Activated CD4-positive, alpha-beta memory T cell treated with anti-CD3 and anti-CD28 coated beads for 36 hours (primary cell): ENCODE measurements at regions not wholly inside any gene's neighbourhood (a gene's known extent, or its start where the extent isn't known, plus 50 kb on each side); places are given as distances from the start of the nearest gene placed in this dataset.

Experiments used
- CTCF ChIA-PET: fragments of 350-600 bp; sonication (Branson Sonifier 250); formaldehyde crosslinking; loops from one replicate; lab custom pipeline; 2021; ENCODE audit warnings: antibody characterized with exemption, inconsistent platforms; lab: Charles Lee
- POLR2A ChIA-PET: fragments of 350-600 bp; sonication (Branson Sonifier 250); formaldehyde crosslinking; loops from one replicate; lab custom pipeline; 2021; ENCODE audit warnings: antibody characterized with exemption; lab: Charles Lee
- DNase-seq: peaks from one replicate; pipeline ENCODE4 v3.0.0-alpha.2; 2020
- H3K27ac Mint-ChIP-seq: one replicate; pipeline ENCODE4 v1.8.0; 2021; ENCODE audit warnings: mixed read lengths
- H3K27me3 Mint-ChIP-seq: one replicate; pipeline ENCODE4 v1.8.0; 2021; ENCODE audit warnings: mixed read lengths
- H3K36me3 Mint-ChIP-seq: one replicate; pipeline ENCODE4 v1.8.0; 2021; ENCODE audit warnings: mixed read lengths
- H3K4me1 Mint-ChIP-seq: one replicate; pipeline ENCODE4 v1.8.0; 2021; ENCODE audit warnings: low read depth, mixed read lengths
- H3K4me3 Mint-ChIP-seq: one replicate; pipeline ENCODE4 v1.8.0; 2021; ENCODE audit warnings: mild to moderate bottlenecking, mixed read lengths
- H3K9me3 Mint-ChIP-seq: one replicate; pipeline ENCODE4 v1.8.0; 2021; ENCODE audit warnings: mixed read lengths
- intact Hi-C: fragments of 100-400 bp; cut with micrococcal nuclease; formaldehyde crosslinking; loops from one replicate; pipeline ENCODE4 v1.15.1; 2023

DNA sequence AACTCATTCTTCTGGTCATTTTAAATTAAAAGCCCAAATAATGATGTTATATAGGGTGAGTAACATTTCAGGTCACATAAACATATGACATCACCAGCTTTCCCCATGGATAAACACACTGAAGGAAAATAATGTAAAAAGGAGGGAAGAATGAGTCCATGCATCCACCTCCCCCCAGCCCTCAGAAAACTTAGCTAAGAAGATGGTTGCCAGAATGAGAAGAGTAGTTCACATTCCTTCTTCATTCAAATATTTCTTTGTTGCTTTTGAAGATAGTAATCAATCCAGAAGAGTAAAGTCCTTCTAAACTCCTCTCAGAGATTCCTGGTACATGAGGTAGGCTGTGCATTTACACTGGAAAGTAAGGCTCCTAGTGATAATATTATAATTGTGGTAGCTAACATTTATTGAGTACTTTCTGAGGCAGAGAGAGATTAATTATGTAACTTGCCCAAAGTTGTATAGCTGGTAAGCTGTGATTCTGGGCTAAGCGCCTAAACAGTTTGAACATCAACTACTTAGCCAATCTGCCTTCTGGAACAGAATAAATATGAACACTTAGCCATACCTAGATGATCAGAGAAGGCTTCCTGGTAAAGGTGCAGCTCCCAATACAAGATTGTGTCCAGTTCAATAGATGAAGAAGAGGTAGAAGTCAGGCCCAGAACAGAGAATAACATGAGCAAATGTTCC lies 256.7 kb upstream of the FN1 start:
- POLR2A ChIA-PET = no interaction called here
- H3K27me3 Mint-ChIP-seq = no peaks in the 10 kb centered on the region
- no peak for DNase-seq
- H3K9me3 Mint-ChIP-seq = no peaks in the 10 kb centered on the region
- no peaks in the 10 kb centered on the region for H3K4me1 Mint-ChIP-seq
- CTCF ChIA-PET = no interaction called here
- no peaks in the 10 kb centered on the region for H3K36me3 Mint-ChIP-seq
- no peak overlapping the region for H3K27ac Mint-ChIP-seq
- H3K4me3 Mint-ChIP-seq = no peak overlapping the region
- intact Hi-C loops = no loop called here

DNA sequence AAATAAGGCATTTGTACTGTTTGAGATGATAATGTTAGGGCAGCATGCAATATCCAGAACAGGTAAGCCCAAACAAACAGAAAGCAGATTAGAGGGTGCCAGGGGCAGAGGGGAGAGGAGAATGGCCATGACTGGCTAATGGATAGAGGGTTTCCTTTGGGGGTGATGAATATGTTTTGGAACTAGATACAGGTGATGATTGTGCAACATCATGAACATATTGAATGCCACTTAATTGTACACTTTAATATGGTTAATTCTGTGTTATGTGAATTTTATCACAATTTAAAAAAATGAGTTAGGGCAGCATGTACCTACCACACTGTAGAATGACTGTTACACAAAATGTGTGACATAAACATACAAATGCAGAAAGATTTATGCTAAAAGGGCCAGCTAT lies 255.5 kb upstream of the FN1 start:
- POLR2A ChIA-PET = no interaction called here
- H3K9me3 Mint-ChIP-seq = no peaks in the 10 kb centered on the region
- no peak for DNase-seq
- H3K4me3 Mint-ChIP-seq = no peak overlapping the region
- no peaks in the 10 kb centered on the region for H3K27me3 Mint-ChIP-seq
- intact Hi-C loops = no loop called here
- no peaks in the 10 kb centered on the region for H3K4me1 Mint-ChIP-seq
- H3K36me3 Mint-ChIP-seq = no peaks in the 10 kb centered on the region
- CTCF ChIA-PET = no interaction called here
- no peak overlapping the region for H3K27ac Mint-ChIP-seq

DNA sequence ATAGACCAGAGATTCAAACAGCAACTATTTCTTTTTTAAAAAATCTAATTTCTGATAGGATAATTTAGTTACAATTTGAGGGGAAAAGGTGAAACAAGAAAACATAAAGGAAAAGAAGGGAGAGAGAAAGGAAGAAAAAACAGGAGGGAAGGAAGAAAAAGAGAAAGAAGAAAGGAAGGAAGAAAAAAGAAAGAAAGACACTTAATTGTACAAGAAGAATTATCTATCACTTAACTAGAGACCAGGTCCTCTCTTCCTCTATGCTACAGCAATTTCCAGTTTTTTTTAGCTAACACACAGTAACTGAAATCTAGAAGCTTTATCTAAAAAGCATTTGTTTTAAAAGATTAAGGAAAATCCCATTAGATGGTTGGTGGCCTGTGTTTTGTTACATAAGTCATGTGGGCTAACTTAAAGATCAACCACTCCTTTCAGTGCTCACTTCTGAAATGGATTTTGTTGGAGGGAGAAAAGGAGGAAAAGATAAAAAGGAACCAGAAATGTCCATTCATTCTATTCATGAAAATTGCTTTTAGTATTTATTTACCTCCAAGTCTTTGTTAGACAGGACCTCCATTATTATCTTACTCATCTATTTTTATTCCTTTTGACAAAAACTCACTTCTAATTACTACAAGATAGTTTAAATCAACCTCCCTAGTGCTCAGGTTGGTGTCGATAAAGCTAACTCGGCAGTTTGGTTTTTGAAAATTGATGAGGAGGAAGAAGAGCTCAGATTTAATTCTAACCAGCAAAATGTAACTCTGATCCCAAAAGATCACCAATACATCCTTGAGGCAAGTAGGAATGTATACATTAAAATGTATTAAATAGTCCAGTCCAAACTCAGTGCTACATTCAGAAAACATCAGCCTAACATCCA lies 251.5 kb upstream of the FN1 start:
- H3K4me1 Mint-ChIP-seq = peaks cover 6% of the 10 kb centered on the region
- peaks cover 2% of the 10 kb centered on the region for H3K9me3 Mint-ChIP-seq
- H3K27ac Mint-ChIP-seq = no peak overlapping the region
- intact Hi-C loops = no loop called here
- ChIA-PET CTCF (no interaction called here), POLR2A (no interaction called here)
- no peaks in the 10 kb centered on the region for H3K27me3 Mint-ChIP-seq
- no peak overlapping the region for H3K4me3 Mint-ChIP-seq
- DNase-seq = no peak
- H3K36me3 Mint-ChIP-seq = no peaks in the 10 kb centered on the region

DNA sequence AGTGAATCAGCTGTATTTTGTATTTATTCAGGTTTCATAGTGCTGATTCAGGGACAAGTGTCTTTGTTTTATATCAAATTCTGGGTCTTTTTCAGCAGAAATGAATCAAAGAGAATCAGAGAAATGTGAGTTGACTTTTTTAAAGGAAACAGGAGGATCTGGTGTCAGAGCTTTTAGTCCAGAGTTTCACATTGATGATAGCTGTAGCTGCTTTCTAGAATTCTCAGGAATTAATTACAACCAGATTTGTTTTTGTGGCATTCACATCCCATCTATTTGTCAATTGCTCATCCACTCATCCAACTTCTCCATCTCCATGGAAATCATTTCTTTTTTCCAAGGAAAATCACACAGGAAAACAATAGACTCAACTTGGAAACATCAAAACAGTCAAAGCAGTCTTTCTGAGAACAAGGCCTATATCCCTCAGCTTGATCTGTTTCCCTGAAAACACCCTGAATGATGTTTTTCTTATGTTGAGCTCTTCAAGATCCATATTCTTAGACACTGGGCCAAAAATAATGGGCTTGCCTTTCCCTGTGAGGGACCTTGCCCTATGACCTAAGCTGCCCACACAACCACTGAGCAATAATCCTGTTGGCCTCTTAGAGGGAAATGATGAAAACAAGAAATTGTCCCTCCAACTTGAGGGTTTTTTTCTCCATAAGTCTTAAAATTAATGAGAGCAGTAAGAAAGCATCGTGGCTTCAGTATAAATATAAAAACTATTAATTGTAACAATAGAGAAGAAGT lies 249.5 kb upstream of the FN1 start:
- Mint-ChIP-seq H3K4me3 (no peak overlapping the region), H3K27ac (no peak overlapping the region), H3K4me1 (peaks cover 20% of the 10 kb centered on the region), H3K9me3 (peaks cover 2% of the 10 kb centered on the region), H3K36me3 (no peaks in the 10 kb centered on the region), H3K27me3 (no peaks in the 10 kb centered on the region)
- CTCF ChIA-PET = no interaction called here
- POLR2A ChIA-PET = no interaction called here
- no peak for DNase-seq
- intact Hi-C loops = no loop called here

DNA sequence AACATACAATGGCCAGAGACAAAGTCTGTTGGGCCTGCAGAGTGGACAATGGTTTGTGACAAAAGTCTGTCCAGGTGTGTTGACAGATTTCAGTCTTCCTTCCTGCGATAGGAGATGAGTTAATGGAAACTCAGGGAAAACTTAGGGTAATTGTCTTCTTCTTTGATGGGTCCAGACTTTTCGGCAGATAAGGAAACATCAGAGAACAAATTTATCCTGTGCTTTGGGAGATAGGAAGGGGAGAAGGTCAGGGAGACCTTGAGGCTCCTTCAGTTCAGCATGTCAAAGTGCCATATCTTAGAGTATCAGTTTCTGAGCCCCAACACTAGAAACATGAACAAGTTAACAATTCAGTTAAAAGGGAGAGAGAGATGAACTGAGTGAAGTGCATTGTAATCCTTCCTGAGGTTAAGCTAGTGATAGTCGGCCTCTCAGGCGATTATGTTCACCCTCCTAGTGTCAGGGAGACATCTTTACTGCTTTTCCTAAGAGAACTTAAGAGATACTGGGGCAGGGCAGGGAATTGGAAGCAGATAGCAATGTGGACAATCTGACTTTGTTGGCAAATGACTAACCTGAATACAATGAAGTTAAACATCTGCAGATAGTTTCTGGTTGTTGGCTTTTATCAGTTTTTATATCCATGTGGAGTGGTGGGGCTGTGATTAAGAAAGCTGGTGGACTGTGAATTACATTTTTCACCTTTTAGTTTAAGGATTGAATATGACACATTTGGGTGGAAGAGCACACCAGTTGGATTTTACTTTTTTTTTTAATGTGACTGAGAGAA lies 248.8 kb upstream of the FN1 start:
- no peak overlapping the region for H3K27ac Mint-ChIP-seq
- POLR2A ChIA-PET = no interaction called here
- DNase-seq = no peak
- intact Hi-C loops = no loop called here
- no peaks in the 10 kb centered on the region for H3K36me3 Mint-ChIP-seq
- H3K4me3 Mint-ChIP-seq = no peak overlapping the region
- peaks cover 2% of the 10 kb centered on the region for H3K9me3 Mint-ChIP-seq
- peaks cover 20% of the 10 kb centered on the region for H3K4me1 Mint-ChIP-seq
- CTCF ChIA-PET = no interaction called here
- H3K27me3 Mint-ChIP-seq = no peaks in the 10 kb centered on the region

DNA sequence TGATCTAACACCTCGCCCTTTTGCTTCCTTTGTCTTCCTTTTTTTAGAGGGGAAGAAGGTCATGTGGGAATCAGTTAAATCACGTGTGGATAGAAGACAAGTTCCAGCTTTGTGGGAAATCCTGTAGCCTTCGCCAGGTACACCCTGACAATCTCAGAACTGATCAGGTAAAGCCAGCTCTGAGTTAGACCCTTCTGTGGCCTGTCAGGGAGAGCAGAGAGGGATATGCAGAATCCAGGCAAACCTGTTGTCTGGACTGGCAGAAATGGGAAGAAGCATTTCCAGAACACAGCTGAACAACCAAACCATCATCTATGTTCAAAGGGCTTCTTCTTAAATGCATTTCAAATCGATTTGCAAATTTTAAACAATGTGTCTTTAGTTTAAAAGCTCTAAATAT lies 247.4 kb upstream of the FN1 start:
- H3K4me3 Mint-ChIP-seq = no peak overlapping the region
- no peak for DNase-seq
- H3K9me3 Mint-ChIP-seq = peaks cover 2% of the 10 kb centered on the region
- POLR2A ChIA-PET = no interaction called here
- no peak overlapping the region for H3K27ac Mint-ChIP-seq
- intact Hi-C loops = no loop called here
- H3K4me1 Mint-ChIP-seq = peaks cover 20% of the 10 kb centered on the region
- no peaks in the 10 kb centered on the region for H3K27me3 Mint-ChIP-seq
- CTCF ChIA-PET = no interaction called here
- H3K36me3 Mint-ChIP-seq = no peaks in the 10 kb centered on the region

DNA sequence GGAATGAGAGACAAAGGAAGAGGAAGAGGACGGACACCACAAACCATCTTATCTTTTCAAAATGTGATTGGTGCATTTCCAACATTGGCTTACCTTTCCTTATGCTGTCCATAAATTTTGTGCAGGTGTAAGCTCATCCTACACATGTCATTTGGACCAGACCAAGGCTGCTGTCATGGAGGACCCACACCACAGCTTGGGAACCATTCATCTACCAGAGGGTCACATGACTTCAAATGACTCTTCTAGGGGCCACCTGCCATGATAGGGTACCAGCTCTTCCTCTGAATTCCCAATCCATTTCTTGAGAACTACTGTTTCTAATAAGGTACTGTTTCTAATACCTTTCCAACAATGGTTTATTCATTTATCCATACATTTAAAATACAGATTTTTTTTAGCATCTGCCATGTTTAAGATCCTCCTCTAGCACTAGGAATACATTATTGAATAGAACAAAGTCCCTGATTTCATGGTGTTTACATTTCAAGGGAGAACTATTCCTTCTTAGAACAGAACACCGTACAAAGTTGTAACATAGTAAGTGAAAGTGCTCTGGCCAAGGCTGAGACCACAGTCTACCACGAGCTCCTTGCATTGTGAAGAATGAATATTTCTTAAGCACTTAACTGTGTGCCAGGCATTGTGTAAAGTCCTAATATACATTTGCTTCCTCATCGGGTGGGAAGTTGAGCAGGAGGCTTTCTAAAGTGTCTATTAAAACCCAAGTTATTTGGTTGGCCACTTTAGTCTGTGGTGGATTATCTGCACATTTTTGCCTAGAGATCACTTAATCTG lies 246.1 kb upstream of the FN1 start:
- CTCF ChIA-PET = no interaction called here
- intact Hi-C loops = loop anchor here (1.0 kb wide), 2 partner anchors 17 to 64 kb away; no protein-coding TSS in a partner anchor
- H3K27ac Mint-ChIP-seq = no peak overlapping the region

DNA sequence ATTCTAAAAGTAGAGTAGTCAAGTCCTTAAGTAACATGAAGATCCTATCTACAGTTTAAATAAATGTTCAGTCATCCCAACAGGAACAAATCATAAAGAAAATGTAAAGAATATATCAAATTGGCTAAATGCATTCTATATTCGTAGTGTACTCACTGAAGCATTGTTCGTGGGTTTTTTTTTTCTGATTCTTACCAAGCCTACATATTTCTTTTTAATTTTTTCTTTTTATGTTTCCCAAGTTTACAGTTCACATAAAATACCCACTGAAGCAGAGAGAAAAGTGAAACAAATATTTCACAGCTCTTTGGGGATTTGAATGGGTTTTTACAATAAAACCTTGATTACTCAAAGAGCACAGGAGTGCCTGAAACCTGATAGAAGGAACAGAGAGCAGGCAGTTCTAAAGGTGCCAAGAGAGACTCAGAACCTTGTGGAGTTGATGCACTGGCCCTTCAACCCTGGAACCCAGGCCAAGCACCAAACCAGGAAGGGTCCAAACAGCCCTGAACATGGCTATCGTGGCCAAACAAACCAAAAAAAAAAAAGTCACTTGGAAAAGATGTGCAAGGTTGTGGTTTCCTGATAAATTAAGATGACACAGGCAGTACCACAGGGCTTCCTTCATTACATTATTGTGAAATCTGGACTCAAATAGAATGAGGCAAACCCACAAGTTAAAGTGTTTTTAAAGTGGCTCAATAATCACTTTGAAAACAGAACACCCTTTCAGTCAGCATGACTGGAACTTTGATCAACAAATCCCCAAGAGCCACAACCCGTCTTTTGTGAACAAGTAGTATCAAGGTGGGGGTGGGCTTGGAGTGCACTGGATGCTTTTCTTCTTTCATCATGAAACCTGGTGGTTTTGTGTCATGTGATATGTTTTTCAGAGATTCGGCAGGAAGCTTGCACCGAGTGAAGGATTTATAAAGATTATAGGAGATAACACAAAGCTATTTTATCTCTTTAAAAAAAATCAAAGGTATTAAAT lies 245.0 kb upstream of the FN1 start:
- POLR2A ChIA-PET = no interaction called here
- intact Hi-C loops = loop anchor here (1.0 kb wide), 2 partner anchors 16 to 65 kb away; no protein-coding TSS in a partner anchor
- no peaks in the 10 kb centered on the region for H3K36me3 Mint-ChIP-seq
- H3K27ac Mint-ChIP-seq = peak overlapping the region; percentile 74
- CTCF ChIA-PET = no interaction called here
- no peak overlapping the region for H3K4me3 Mint-ChIP-seq
- DNase-seq = peak; percentile 51
- H3K9me3 Mint-ChIP-seq = peaks cover 2% of the 10 kb centered on the region
- no peaks in the 10 kb centered on the region for H3K27me3 Mint-ChIP-seq
- peaks cover 20% of the 10 kb centered on the region for H3K4me1 Mint-ChIP-seq

More for the DNA sequence above, 246.1 kb upstream of the FN1 start:
- Mint-ChIP-seq H3K27me3 (no peaks in the 10 kb centered on the region), H3K36me3 (no peaks in the 10 kb centered on the region), H3K4me3 (peak overlapping the region; percentile 14), H3K9me3 (peaks cover 2% of the 10 kb centered on the region), H3K4me1 (peaks cover 20% of the 10 kb centered on the region)
- no peak for DNase-seq
- POLR2A ChIA-PET = no interaction called here

DNA sequence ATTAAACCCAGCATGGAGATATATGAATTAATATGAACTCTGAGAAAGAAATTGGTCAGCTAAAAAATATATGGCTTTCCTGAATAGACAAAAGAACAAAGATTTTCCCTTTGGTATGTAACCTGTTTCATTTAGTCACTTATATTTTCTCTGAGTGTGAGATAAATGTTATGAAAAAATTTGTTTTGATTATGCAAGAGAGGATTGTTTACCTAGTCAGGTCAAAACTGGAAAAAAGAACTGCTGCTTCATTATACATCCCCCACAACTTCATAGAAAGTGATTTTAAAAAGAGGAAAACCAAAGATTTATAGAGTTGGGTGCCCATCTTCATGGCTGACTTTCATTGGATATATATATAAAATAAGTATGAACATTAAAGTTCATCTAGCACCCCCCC lies 242.2 kb upstream of the FN1 start:
- ChIA-PET CTCF (no interaction called here), POLR2A (no interaction called here)
- DNase-seq = no peak
- no peaks in the 10 kb centered on the region for H3K27me3 Mint-ChIP-seq
- H3K36me3 Mint-ChIP-seq = no peaks in the 10 kb centered on the region
- H3K27ac Mint-ChIP-seq = no peak overlapping the region
- H3K9me3 Mint-ChIP-seq = no peaks in the 10 kb centered on the region
- no peak overlapping the region for H3K4me3 Mint-ChIP-seq
- H3K4me1 Mint-ChIP-seq = peaks cover 15% of the 10 kb centered on the region
- intact Hi-C loops = no loop called here

DNA sequence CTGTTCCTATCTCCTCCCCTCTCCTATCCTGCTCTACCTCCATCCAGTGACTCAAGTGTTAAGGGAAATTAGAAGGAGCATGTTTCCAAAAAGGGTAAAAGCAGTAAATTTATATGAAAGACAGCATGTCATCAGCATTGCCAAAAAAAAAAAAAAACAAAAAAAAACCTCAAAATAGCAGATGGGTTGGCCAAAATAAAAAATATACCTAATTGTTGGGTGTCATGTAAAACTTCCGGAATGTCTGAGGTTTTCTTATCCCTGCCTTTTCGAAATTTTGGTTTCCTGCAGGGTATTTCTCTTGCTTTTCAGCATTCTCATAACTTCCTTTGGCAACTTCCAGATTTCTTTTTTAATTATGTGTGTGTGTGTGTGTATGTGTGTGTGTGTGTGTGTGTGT lies 241.6 kb upstream of the FN1 start:
- intact Hi-C loops = no loop called here
- DNase-seq = no peak
- Mint-ChIP-seq H3K4me3 (no peak overlapping the region), H3K36me3 (no peaks in the 10 kb centered on the region), H3K27ac (no peak overlapping the region), H3K9me3 (no peaks in the 10 kb centered on the region), H3K4me1 (peaks cover 15% of the 10 kb centered on the region), H3K27me3 (no peaks in the 10 kb centered on the region)
- ChIA-PET POLR2A (no interaction called here), CTCF (no interaction called here)
